Endothelial cell of umbilical vein (primary cell): ENCODE measurements at regions not wholly inside any gene's neighbourhood (a gene's known extent, or its start where the extent isn't known, plus 50 kb on each side); places are given as distances from the start of the nearest gene placed in this dataset.
A peak's percentile ranks its signal among the peaks of the same experiment; 100 is the strongest.

ENCODE experiments used
- BruUV-seq: library from RNA; stranded (reverse); fragments of 400-500 nt; replicated peaks from 2 replicates; lab custom pipeline; 2021; lab: Mats Ljungman, UMichigan
- CTCF ChIA-PET: fragments of 300-600, 350-600 bp; sonication (Branson Sonifier 250); formaldehyde crosslinking; loops from one replicate; lab custom pipeline; 2021; ENCODE audit warnings: antibody characterized with exemption, inconsistent platforms; lab: Charles Lee
- POLR2A ChIA-PET: fragments of 300-600, 350-600 bp; sonication (Branson Sonifier 250); formaldehyde crosslinking; loops from one replicate; lab custom pipeline; 2021; ENCODE audit warnings: antibody characterized with exemption, inconsistent platforms; lab: Charles Lee
- DNase-seq: peaks from one replicate; pipeline ENCODE4 v3.0.0-alpha.2; 2011; ENCODE audit warnings: low read depth, low spot score
- FAIRE-seq: peaks from 2 replicates; lab custom pipeline; 2011; peaks lifted over from hg19 to GRCh38; lab: Jason Lieb, UNC
- H2AFZ ChIP-seq: 2 replicates; pipeline ENCODE4 v1.6.0; 2012; ENCODE audit warnings: low read depth, low read length, control low read depth, inconsistent platforms
- H3K27ac ChIP-seq: 2 replicates; pipeline ENCODE4 v1.5.1; 2011; ENCODE audit warnings: low read depth, mild to moderate bottlenecking, control low read depth, low read length, moderate library complexity; ENCODE audit not compliant: insufficient read depth
- H3K27me3 ChIP-seq, 2 experiments: 2 replicates each; pipeline versions ENCODE4 v1.6.0 to v1.6.1; 2011; ENCODE audit warnings: low read length in 2 of 2, mixed read lengths in 1 of 2; ENCODE audit not compliant: control insufficient read depth in 2 of 2, insufficient read depth in 2 of 2
- H3K36me3 ChIP-seq, 2 experiments: 2 replicates in 1 of 2; 3 replicates in 1 of 2; pipeline ENCODE4 v1.5.1; 2011; ENCODE audit warnings: low read length in 2 of 2, mild to moderate bottlenecking in 1 of 2, moderate library complexity in 1 of 2; ENCODE audit not compliant: control insufficient read depth in 2 of 2, insufficient read depth in 2 of 2; ENCODE audit errors: extremely low read depth in 1 of 2
- H3K4me1 ChIP-seq: 3 replicates; pipeline ENCODE4 v1.5.1; 2011; ENCODE audit warnings: mild to moderate bottlenecking, low read length; ENCODE audit not compliant: control insufficient read depth, insufficient read depth; ENCODE audit errors: extremely low read depth
- H3K4me2 ChIP-seq: 2 replicates; pipeline ENCODE4 v1.6.1; 2011; ENCODE audit warnings: low read length, control low read depth, mixed read lengths; ENCODE audit not compliant: insufficient read depth
- H3K4me3 ChIP-seq, 3 experiments: fragments of 200-600 bp in 1 of 3; sonication (generic), shearing (Covaris generic) in 1 of 3; replicated peaks in 1 of 3; 2 replicates each; pipeline ENCODE4 v1.5.1; 2011 to 2016; ENCODE audit warnings: control low read depth in 3 of 3, low read length in 3 of 3, mild to moderate bottlenecking in 2 of 3, inconsistent platforms in 1 of 3, low read depth in 1 of 3, moderate library complexity in 1 of 3; ENCODE audit not compliant: insufficient read depth in 1 of 3
- H3K79me2 ChIP-seq: 2 replicates; pipeline ENCODE4 v1.6.0; 2012; ENCODE audit warnings: low read length, inconsistent platforms; ENCODE audit not compliant: control insufficient read depth, insufficient read depth
- H3K9ac ChIP-seq: replicated peaks from 2 replicates; pipeline ENCODE3; 2011; ENCODE audit warnings: low read length, control low read depth; ENCODE audit not compliant: insufficient read depth; ENCODE audit errors: extremely low read depth
- H3K9me1 ChIP-seq: replicated peaks from 3 replicates; pipeline ENCODE4 v1.6.0; 2011; ENCODE audit warnings: mild to moderate bottlenecking, low read length; ENCODE audit not compliant: control insufficient read depth, insufficient read depth; ENCODE audit errors: extremely low read depth
- H3K9me3 ChIP-seq: replicated peaks from 2 replicates; pipeline ENCODE4 v1.5.1; 2012; ENCODE audit warnings: low read length, inconsistent platforms; ENCODE audit not compliant: control insufficient read depth, insufficient read depth
- H4K20me1 ChIP-seq: replicated peaks from 2 replicates; pipeline ENCODE3; 2011; ENCODE audit warnings: mild to moderate bottlenecking, low read length; ENCODE audit not compliant: control insufficient read depth, insufficient read depth; ENCODE audit errors: extremely low read depth
- FOS ChIP-seq: IDR thresholded peaks from 2 replicates; pipeline ENCODE4 v1.6.1; 2011; ENCODE audit warnings: mild to moderate bottlenecking, low read length, moderate library complexity, borderline replicate concordance; ENCODE audit not compliant: insufficient read depth
- GATA2 ChIP-seq: IDR thresholded peaks from 2 replicates; pipeline ENCODE4 v1.7.0; 2011; ENCODE audit warnings: low read depth, mild to moderate bottlenecking, moderate library complexity, mixed read lengths, low read length; ENCODE audit not compliant: insufficient read length, insufficient read depth
- JUN ChIP-seq: IDR thresholded peaks from 2 replicates; pipeline ENCODE4 v1.6.1; 2011; ENCODE audit warnings: borderline replicate concordance, low read depth; ENCODE audit not compliant: insufficient read length, insufficient read depth
- MYC ChIP-seq: IDR thresholded peaks from one replicate; pipeline ENCODE4 v1.6.1; 2011; ENCODE audit warnings: mild to moderate bottlenecking, low read depth, low read length
- POLR2AphosphoS5 ChIP-seq: IDR thresholded peaks from 2 replicates; pipeline ENCODE4 v1.6.1; 2012; ENCODE audit warnings: low read depth, mild to moderate bottlenecking, control low read depth, low read length, moderate library complexity; ENCODE audit not compliant: insufficient read depth
- dilution Hi-C: fragments of 300-500 bp; cut with MboI; formaldehyde crosslinking; loops from one replicate; pipeline ENCODE4 v1.15.0; 2019; ENCODE audit warnings: low sequenced_read_pairs; ENCODE audit not compliant: extremely low pct_ligation_motif_present
- intact Hi-C: fragments of 100-400 bp; cut with micrococcal nuclease; formaldehyde crosslinking; loops from one replicate; pipeline ENCODE4 v1.10.0; 2022
- TF ChIP-seq, protein P1 (sequence below): IDR thresholded peaks from 2 replicates; pipeline ENCODE4 v1.6.1; 2011; ENCODE audit not compliant: insufficient read depth, insufficient read length
- TF ChIP-seq, protein P2 (sequence below), 2 donors: IDR thresholded peaks; 1 replicate in 1 of 2; 2 replicates in 1 of 2; pipeline ENCODE4 v1.5.1; 2011; ENCODE audit warnings: low read length in 2 of 2, mild to moderate bottlenecking in 2 of 2, moderate library complexity in 2 of 2, control low read depth in 1 of 2, inconsistent platforms in 1 of 2, low read depth in 1 of 2; ENCODE audit not compliant: insufficient read depth in 1 of 2; ENCODE audit errors: extremely low read depth in 1 of 2

DNA sequence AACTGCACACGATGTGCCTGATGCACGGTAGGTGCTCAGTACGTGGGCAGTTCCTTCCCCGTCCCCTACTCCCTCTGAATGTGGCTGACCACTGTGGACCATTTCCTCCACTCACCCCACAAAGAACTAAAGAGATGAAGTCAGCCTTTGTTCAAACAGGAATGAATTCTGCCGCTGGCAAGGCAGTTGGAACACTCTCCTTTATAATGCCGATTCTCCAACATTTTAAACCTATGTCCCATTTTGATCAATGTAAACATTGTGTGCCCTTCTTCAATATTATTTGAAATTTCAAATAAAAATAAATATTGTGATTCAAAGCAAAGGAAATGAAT lies 57.5 kb upstream of the MEF2A start:
- no peaks in the 10 kb centered on the region for H3K9me3 ChIP-seq
- intact Hi-C loops = loop anchor here (2.0 to 5.0 kb wide), 2 partner anchors 57 to 106 kb away; partner anchors contain the start of gene MEF2A

More for the DNA sequence above, 57.5 kb upstream of the MEF2A start:
- no TSS peak for BruUV-seq
- Histone ChIP-seq H2AFZ (peak overlapping the region; percentile 60), H3K27ac (peak overlapping the region; percentile 10), H3K36me3 (no peaks in the 10 kb centered on the region), H3K9ac (no peak overlapping the region), H3K4me2 (no peak overlapping the region), H3K4me1 (peaks cover 30% of the 10 kb centered on the region), H3K9me1 (no peaks in the 10 kb centered on the region), H3K79me2 (no peaks in the 10 kb centered on the region), H3K4me3 (no peak overlapping the region), H3K27me3 (no peaks in the 10 kb centered on the region), H4K20me1 (no peaks in the 10 kb centered on the region)
- no peak for DNase-seq
- ChIA-PET POLR2A (no interaction called here), CTCF (interaction anchor here (1.0 to 1.9 kb wide), 7 partner anchors 12 to 211 kb away, joined by 3 to 13 read pairs (median 3); no protein-coding TSS in a partner anchor)
- dilution Hi-C loops = no loop called here
- peak; percentile 64 for FAIRE-seq
- TF ChIP-seq FOS (no peak), MYC (no peak), GATA2 (no peak), POLR2AphosphoS5 (no peak), JUN (no peak)
- TF ChIP-seq, protein P1, sequence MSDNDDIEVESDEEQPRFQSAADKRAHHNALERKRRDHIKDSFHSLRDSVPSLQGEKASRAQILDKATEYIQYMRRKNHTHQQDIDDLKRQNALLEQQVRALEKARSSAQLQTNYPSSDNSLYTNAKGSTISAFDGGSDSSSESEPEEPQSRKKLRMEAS = no peak
- TF ChIP-seq, protein P2, sequence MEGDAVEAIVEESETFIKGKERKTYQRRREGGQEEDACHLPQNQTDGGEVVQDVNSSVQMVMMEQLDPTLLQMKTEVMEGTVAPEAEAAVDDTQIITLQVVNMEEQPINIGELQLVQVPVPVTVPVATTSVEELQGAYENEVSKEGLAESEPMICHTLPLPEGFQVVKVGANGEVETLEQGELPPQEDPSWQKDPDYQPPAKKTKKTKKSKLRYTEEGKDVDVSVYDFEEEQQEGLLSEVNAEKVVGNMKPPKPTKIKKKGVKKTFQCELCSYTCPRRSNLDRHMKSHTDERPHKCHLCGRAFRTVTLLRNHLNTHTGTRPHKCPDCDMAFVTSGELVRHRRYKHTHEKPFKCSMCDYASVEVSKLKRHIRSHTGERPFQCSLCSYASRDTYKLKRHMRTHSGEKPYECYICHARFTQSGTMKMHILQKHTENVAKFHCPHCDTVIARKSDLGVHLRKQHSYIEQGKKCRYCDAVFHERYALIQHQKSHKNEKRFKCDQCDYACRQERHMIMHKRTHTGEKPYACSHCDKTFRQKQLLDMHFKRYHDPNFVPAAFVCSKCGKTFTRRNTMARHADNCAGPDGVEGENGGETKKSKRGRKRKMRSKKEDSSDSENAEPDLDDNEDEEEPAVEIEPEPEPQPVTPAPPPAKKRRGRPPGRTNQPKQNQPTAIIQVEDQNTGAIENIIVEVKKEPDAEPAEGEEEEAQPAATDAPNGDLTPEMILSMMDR (IDR thresholded peaks at IDR 0.05; ENCODE audit: extremely low read depth in 1 of 2, insufficient read depth in 1 of 2, low read depth in 1 of 2, low read length in 2 of 2) = no peak
